H1 (cell line): ENCODE measurements at regions not wholly inside any gene's neighbourhood (a gene's known extent, or its start where the extent isn't known, plus 50 kb on each side); places are given as distances from the start of the nearest gene placed in this dataset.

Experiments
- CTCF ChIA-PET: fragments of 300-600 bp; sonication (Branson Sonifier 250); formaldehyde crosslinking; loops from one replicate; lab custom pipeline; 2021; ENCODE audit not compliant: partially characterized antibody; lab: Charles Lee
- POLR2A ChIA-PET: fragments of 300-600 bp; sonication (Branson Sonifier 250); formaldehyde crosslinking; loops from one replicate; lab custom pipeline; 2021; ENCODE audit warnings: inconsistent platforms; ENCODE audit not compliant: partially characterized antibody; lab: Charles Lee
- DNase-seq, 2 experiments: peaks; one replicate each; pipeline versions ENCODE4 v3.0.0 to v3.0.0-alpha.2; 2010 to 2022; ENCODE audit warnings: low spot score in 2 of 2, low read depth in 1 of 2, mixed read lengths in 1 of 2
- FAIRE-seq: peaks from 2 replicates; lab custom pipeline; 2011; peaks lifted over from hg19 to GRCh38; lab: Jason Lieb, UNC
- H2AFZ ChIP-seq: 2 replicates; pipeline ENCODE4 v1.8.1; 2012; ENCODE audit warnings: low read length, inconsistent platforms
- H2AK5ac ChIP-seq: 2 replicates; pipeline ENCODE4 v1.6.1; 2013; ENCODE audit warnings: low read depth, low read length
- H2BK120ac ChIP-seq: replicated peaks from 2 replicates; pipeline ENCODE3; 2013; ENCODE audit warnings: low read depth, low read length, inconsistent platforms
- H2BK12ac ChIP-seq: 2 replicates; pipeline ENCODE4 v1.6.1; 2013; ENCODE audit warnings: low read depth, low read length
- H2BK15ac ChIP-seq: 2 replicates; pipeline ENCODE4 v1.6.1; 2013; ENCODE audit warnings: low read length
- H2BK20ac ChIP-seq: 2 replicates; pipeline ENCODE4 v1.6.1; 2013; ENCODE audit warnings: low read length
- H2BK5ac ChIP-seq: 2 replicates; pipeline ENCODE4 v1.6.1; 2013; ENCODE audit warnings: low read depth, low read length
- H3K14ac ChIP-seq: 2 replicates; pipeline ENCODE4 v1.6.1; 2013; ENCODE audit warnings: inconsistent platforms; ENCODE audit not compliant: insufficient read length
- H3K18ac ChIP-seq: 2 replicates; pipeline ENCODE4 v1.6.1; 2013; ENCODE audit warnings: low read length; ENCODE audit errors: extremely low read depth
- H3K23ac ChIP-seq: 2 replicates; pipeline ENCODE4 v1.6.1; 2013; ENCODE audit warnings: inconsistent platforms; ENCODE audit not compliant: insufficient read length
- H3K23me2 ChIP-seq: 2 replicates; pipeline ENCODE4 v1.6.1; 2013; ENCODE audit warnings: low read depth, low read length
- H3K27ac ChIP-seq: 2 replicates; pipeline ENCODE4 v1.6.1; 2011; ENCODE audit warnings: low read depth, low read length, inconsistent platforms
- H3K27me3 ChIP-seq, 4 experiments: replicated peaks in 1 of 4; 1 replicate in 1 of 4; 2 replicates in 3 of 4; pipeline versions ENCODE4 v1.6.1 to v1.8.1; 2011 to 2013; ENCODE audit warnings: low read length in 3 of 4, mild to moderate bottlenecking in 3 of 4, inconsistent platforms in 2 of 4, mixed read lengths in 2 of 4, moderate library complexity in 1 of 4; ENCODE audit not compliant: control insufficient read depth in 3 of 4, insufficient read depth in 3 of 4; ENCODE audit errors: extremely low read depth in 1 of 4
- H3K36me3 ChIP-seq, 4 experiments: 2 replicates each; pipeline versions ENCODE4 v1.6.1 to v1.8.1; 2011 to 2013; ENCODE audit warnings: mild to moderate bottlenecking in 4 of 4, low read length in 3 of 4, moderate library complexity in 2 of 4, control low read depth in 1 of 4, inconsistent platforms in 1 of 4; ENCODE audit not compliant: insufficient read depth in 4 of 4, control insufficient read depth in 2 of 4
- H3K4ac ChIP-seq: replicated peaks from 2 replicates; pipeline ENCODE3; 2013; ENCODE audit warnings: low read length, low read depth, mixed read lengths, inconsistent platforms; ENCODE audit not compliant: insufficient read length
- H3K4me1 ChIP-seq, 4 experiments: replicated peaks in 1 of 4; 1 replicate in 1 of 4; 2 replicates in 3 of 4; pipeline versions ENCODE4 v1.6.1 to v1.8.1; 2011 to 2013; ENCODE audit warnings: low read length in 3 of 4, inconsistent platforms in 2 of 4, mixed read lengths in 1 of 4; ENCODE audit not compliant: insufficient read depth in 4 of 4, control insufficient read depth in 3 of 4
- H3K4me2 ChIP-seq, 2 experiments: 2 replicates each; pipeline versions ENCODE4 v1.6.1 to v1.8.1; 2011 to 2013; ENCODE audit warnings: low read depth in 2 of 2, low read length in 2 of 2, control low read depth in 1 of 2, inconsistent platforms in 1 of 2, mild to moderate bottlenecking in 1 of 2; ENCODE audit not compliant: insufficient read depth in 1 of 2
- H3K4me3 ChIP-seq, 4 experiments: fragments of 200-600, 300-600 bp in 1 of 4; sonication (generic), shearing (Covaris generic), sonication (Bioruptor Twin) in 1 of 4; 2 replicates each; pipeline versions ENCODE4 v1.5.1 to v1.8.1; 2011 to 2016; ENCODE audit warnings: low read length in 4 of 4, low read depth in 3 of 4, control low read depth in 2 of 4, inconsistent platforms in 2 of 4, mild to moderate bottlenecking in 2 of 4, mixed read lengths in 1 of 4, moderate library complexity in 1 of 4; ENCODE audit not compliant: insufficient read depth in 2 of 4; ENCODE audit errors: extremely low read depth in 1 of 4
- H3K56ac ChIP-seq: replicated peaks from 2 replicates; pipeline ENCODE3; 2013; ENCODE audit warnings: low read depth, mild to moderate bottlenecking, mixed read lengths, low read length, inconsistent platforms; ENCODE audit not compliant: insufficient read length
- H3K79me1 ChIP-seq: 2 replicates; pipeline ENCODE4 v1.6.1; 2013; ENCODE audit warnings: low read depth, low read length, control low read depth
- H3K79me2 ChIP-seq, 2 experiments: 2 replicates each; pipeline versions ENCODE4 v1.6.1 to v1.8.1; 2012 to 2013; ENCODE audit warnings: low read length in 2 of 2, mild to moderate bottlenecking in 2 of 2, inconsistent platforms in 1 of 2; ENCODE audit not compliant: insufficient read depth in 2 of 2, control insufficient read depth in 1 of 2
- H3K9ac ChIP-seq, 4 experiments: replicated peaks in 1 of 4; 1 replicate in 1 of 4; 2 replicates in 3 of 4; pipeline versions ENCODE4 v1.6.1 to v1.8.1; 2011 to 2013; ENCODE audit warnings: low read depth in 3 of 4, low read length in 3 of 4, control low read depth in 2 of 4, mild to moderate bottlenecking in 2 of 4, moderate library complexity in 2 of 4, inconsistent platforms in 1 of 4; ENCODE audit errors: extremely low read depth in 1 of 4
- H3K9me3 ChIP-seq, 2 experiments: 2 replicates each; pipeline versions ENCODE4 v1.6.1 to v1.8.1; 2012 to 2013; ENCODE audit warnings: mild to moderate bottlenecking in 2 of 2, moderate library complexity in 2 of 2, control low read depth in 1 of 2, inconsistent platforms in 1 of 2, low read depth in 1 of 2, low read length in 1 of 2, mixed read lengths in 1 of 2; ENCODE audit not compliant: insufficient read depth in 2 of 2
- H4K20me1 ChIP-seq, 2 experiments: replicated peaks in 1 of 2; 2 replicates each; pipeline versions ENCODE3 to v1.8.1; 2011 to 2013; ENCODE audit warnings: inconsistent platforms in 2 of 2, low read length in 2 of 2, mild to moderate bottlenecking in 1 of 2; ENCODE audit not compliant: insufficient read depth in 2 of 2, control insufficient read depth in 1 of 2
- H4K5ac ChIP-seq: 2 replicates; pipeline ENCODE4 v1.6.1; 2013; ENCODE audit warnings: low read length, low read depth, mixed read lengths, inconsistent platforms; ENCODE audit not compliant: insufficient read length
- H4K8ac ChIP-seq: 2 replicates; pipeline ENCODE4 v1.8.0; 2013; ENCODE audit warnings: mild to moderate bottlenecking, moderate library complexity, low read length, inconsistent platforms; ENCODE audit not compliant: insufficient read depth; ENCODE audit errors: extremely low read depth
- H4K91ac ChIP-seq: replicated peaks from 2 replicates; pipeline ENCODE3; 2013; ENCODE audit warnings: low read length, mixed read lengths, inconsistent platforms; ENCODE audit not compliant: insufficient read length
- CTBP2 ChIP-seq: IDR thresholded peaks from 2 replicates; pipeline ENCODE4 v1.7.0; 2011; ENCODE audit warnings: borderline replicate concordance, mild to moderate bottlenecking, moderate library complexity, mixed read lengths, low read length; ENCODE audit not compliant: insufficient read depth, insufficient read length
- MAFK ChIP-seq: IDR thresholded peaks from 2 replicates; pipeline ENCODE4 v1.6.1; 2012; ENCODE audit warnings: low read depth, mild to moderate bottlenecking, improper control_type of control experiment, low read length
- WGBS, 2 experiments: shearing (Covaris generic) in 1 of 2; methylation state at CpG; one replicate each; pipeline versions ENCODE4 v1.1.6 to v1.1.7; 2013 to 2015; ENCODE audit warnings: low lambda C conversion rate in 2 of 2, mixed read lengths in 2 of 2, inconsistent platforms in 1 of 2, low coverage in 1 of 2, missing lambda C conversion rate in 1 of 2; ENCODE audit not compliant: insufficient replicate concordance in 2 of 2, insufficient coverage in 1 of 2, insufficient read length in 1 of 2; ENCODE audit errors: extremely low coverage in 1 of 2, missing lambda C conversion rate in 1 of 2; 5-methylcytosine and 5-hydroxymethylcytosine counted together
- TF ChIP-seq, protein P1 (sequence below), 3 experiments: IDR thresholded peaks; 1 replicate in 2 of 3; 2 replicates in 1 of 3; pipeline versions ENCODE4 v1.5.1 to v1.6.1; 2011; ENCODE audit warnings: low read length in 3 of 3, mild to moderate bottlenecking in 3 of 3, inconsistent platforms in 2 of 3, low read depth in 1 of 3, moderate library complexity in 1 of 3; ENCODE audit not compliant: insufficient read depth in 1 of 3; ENCODE audit errors: control extremely low read depth in 1 of 3

DNA sequence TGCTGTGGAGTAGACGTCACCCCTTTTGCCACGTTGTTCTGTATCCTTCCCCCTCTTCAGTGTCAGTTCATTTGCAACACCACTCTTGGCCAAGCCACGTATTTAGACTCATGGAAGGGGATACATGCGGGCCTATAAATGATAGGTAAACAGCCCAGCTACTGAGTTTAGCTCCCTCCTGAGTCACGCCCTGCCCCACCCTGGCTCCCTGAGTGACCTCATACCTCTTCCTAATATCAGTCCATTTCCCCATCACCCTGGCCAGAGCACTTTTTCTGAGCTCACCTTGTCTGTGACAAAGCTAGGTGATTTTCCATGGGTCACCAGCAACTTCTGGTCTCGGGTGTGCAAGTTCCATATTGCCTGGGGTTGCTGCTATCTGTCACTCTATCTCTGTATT is 147.2 kb upstream of the MAF start:
- H2AK5ac ChIP-seq: no peak overlapping the region
- H4K91ac ChIP-seq: no peak overlapping the region
- no peak overlapping the region for H2BK12ac ChIP-seq
- H2BK5ac ChIP-seq: no peak overlapping the region
- no peak overlapping the region for H3K9ac ChIP-seq
- POLR2A ChIA-PET: no interaction called here
- no peak overlapping the region for H3K56ac ChIP-seq
- H3K18ac ChIP-seq: no peak overlapping the region
- H3K79me1 ChIP-seq: no peaks in the 10 kb centered on the region
- WGBS, 2 experiments: 91% methylated on average over 6 of the region's 6 CpGs; no CpG with 5 or more reads in 1 of the 2 experiments
- H3K23me2 ChIP-seq: no peaks in the 10 kb centered on the region
- H3K4me3 ChIP-seq: no peak overlapping the region
- H3K27ac ChIP-seq: no peak overlapping the region
- H2BK20ac ChIP-seq: no peak overlapping the region
- CTCF ChIA-PET: no interaction called here
- no peak overlapping the region for H3K14ac ChIP-seq
- H4K5ac ChIP-seq: no peak overlapping the region
- H2AFZ ChIP-seq: no peak overlapping the region
- FAIRE-seq: no peak
- no peaks in the 10 kb centered on the region for H3K9me3 ChIP-seq
- H3K4ac ChIP-seq: no peak overlapping the region
- H2BK120ac ChIP-seq: no peak overlapping the region
- no peaks in the 10 kb centered on the region for H4K20me1 ChIP-seq
- no peak overlapping the region for H3K4me2 ChIP-seq
- no peak overlapping the region; the same call in 1 of the 2 replicates for H4K8ac ChIP-seq
- no peak overlapping the region for H3K23ac ChIP-seq
- no peaks in the 10 kb centered on the region for H3K27me3 ChIP-seq
- no peaks in the 10 kb centered on the region for H3K79me2 ChIP-seq
- no peak overlapping the region for H2BK15ac ChIP-seq
- H3K36me3 ChIP-seq: no peaks in the 10 kb centered on the region
- DNase-seq: no peak
- no peaks in the 10 kb centered on the region for H3K4me1 ChIP-seq
- TF ChIP-seq, protein P1, sequence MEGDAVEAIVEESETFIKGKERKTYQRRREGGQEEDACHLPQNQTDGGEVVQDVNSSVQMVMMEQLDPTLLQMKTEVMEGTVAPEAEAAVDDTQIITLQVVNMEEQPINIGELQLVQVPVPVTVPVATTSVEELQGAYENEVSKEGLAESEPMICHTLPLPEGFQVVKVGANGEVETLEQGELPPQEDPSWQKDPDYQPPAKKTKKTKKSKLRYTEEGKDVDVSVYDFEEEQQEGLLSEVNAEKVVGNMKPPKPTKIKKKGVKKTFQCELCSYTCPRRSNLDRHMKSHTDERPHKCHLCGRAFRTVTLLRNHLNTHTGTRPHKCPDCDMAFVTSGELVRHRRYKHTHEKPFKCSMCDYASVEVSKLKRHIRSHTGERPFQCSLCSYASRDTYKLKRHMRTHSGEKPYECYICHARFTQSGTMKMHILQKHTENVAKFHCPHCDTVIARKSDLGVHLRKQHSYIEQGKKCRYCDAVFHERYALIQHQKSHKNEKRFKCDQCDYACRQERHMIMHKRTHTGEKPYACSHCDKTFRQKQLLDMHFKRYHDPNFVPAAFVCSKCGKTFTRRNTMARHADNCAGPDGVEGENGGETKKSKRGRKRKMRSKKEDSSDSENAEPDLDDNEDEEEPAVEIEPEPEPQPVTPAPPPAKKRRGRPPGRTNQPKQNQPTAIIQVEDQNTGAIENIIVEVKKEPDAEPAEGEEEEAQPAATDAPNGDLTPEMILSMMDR (IDR thresholded peaks at IDR 0.05; ENCODE audit: control extremely low read depth in 1 of 3, insufficient read depth in 1 of 3, low read depth in 1 of 3, low read length in 3 of 3): no peak
- TF ChIP-seq MAFK (no peak), CTBP2 (no peak)
